ENCODE measurements at regions not wholly inside any gene's neighbourhood (a gene's known extent, or its start where the extent isn't known, plus 50 kb on each side); places are given as distances from the start of the nearest gene placed in this dataset.

Small RNA genes lying in the stretch of these regions (small RNA-seq; reads per million reads assigned to genes)
- 0 reads per million in 3 experiments for gene AC093787.1

All from neural cell (in vitro differentiated cells).